GM21528 (cell line): ENCODE measurements at regions not wholly inside any gene's neighbourhood (a gene's known extent, or its start where the extent isn't known, plus 50 kb on each side); places are given as distances from the start of the nearest gene placed in this dataset.
"Not testable (repeated sequence)": the region's sequence is repeated elsewhere in the genome, so short reads cannot be mapped to it uniquely, and the experiment has no call there.

Experiments used
- ATAC-seq: cut with Tn5 transposase; IDR thresholded peaks from one replicate; pipeline ENCODE4 v1.9.1; 2021; ENCODE audit warnings: mild to moderate bottlenecking, moderate library complexity; ENCODE audit not compliant: unreplicated experiment, low FRiP score

- ATAC-seq, result no peak
Observed at GRCh38 chr5:60448600-60448999, 251.4 kb downstream of the DEPDC1B start.

GRCh38 chr5:60447488-60447920, 252.5 kb downstream of the DEPDC1B start:
- no peak for ATAC-seq

DNA sequence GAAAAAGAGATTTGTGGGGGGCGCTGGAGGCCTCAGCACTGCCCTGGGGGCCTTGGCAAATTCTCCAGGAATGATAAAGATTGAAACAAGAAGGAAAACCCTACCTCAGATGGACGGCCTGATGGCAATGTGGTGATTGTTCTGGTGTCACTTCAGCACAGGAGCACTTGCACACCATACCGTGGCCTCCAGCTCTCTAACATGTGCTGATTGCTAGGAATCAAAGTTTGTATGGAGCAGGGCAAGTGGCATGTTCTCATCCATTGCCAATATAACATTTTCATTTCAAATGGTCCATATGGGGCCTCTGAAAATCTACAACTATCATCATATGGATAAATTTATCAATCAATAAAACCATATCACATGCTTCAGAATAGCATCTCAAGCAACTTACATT, 253.0 kb downstream of the DEPDC1B start:
- no peak for ATAC-seq

GRCh38 chr5:60445921-60446320, 254.0 kb downstream of the DEPDC1B start:
- ATAC-seq, result no peak

DNA sequence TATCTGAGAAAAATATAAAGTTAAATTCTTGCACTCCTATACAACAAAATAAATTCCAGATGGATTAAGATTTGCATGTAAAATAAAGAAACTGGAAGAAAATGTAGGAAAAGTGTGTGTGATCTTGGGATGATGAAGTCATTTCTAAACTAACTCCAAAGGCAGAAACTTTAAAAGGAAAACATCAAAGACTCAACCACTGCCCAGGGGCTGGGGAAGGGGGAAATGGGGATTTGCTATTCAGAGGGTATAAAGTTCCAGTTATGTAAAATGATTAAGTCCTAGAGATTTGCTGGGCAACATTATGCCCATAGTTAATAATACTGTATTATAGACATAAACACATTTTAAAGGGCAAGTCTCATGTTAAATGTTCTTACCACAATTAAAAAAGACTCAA, 254.5 kb downstream of the DEPDC1B start:
- ATAC-seq, result no peak

GRCh38 chr5:60444661-60445360, 255.2 kb downstream of the DEPDC1B start:
- no peak for ATAC-seq

- no peak for ATAC-seq
Observed at GRCh38 chr5:60439552-60439951, 260.4 kb downstream of the DEPDC1B start.

DNA sequence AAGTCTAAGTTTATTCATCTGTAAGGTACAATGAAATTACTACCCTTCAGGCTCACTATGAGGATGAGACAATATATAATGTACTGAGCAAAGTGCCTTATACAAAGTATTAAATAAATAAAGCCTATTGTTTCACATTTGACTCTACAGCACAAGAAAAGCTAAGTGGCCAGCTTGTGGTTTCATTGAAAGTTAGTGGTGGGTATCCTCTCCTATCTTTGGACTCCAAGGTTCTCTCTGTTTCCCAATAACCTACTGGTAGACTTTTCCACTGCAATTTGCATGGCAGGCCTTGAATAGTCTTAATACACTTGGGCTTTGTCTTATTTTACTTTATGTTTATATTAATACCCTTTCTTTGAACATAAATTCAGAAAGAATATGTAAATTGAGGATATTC, 262.7 kb downstream of the DEPDC1B start:
- no peak for ATAC-seq

- ATAC-seq, result no peak
Observed at GRCh38 chr5:60436518-60436917, 263.4 kb downstream of the DEPDC1B start.

GRCh38 chr5:60435808-60436207, 264.2 kb downstream of the DEPDC1B start:
- no peak for ATAC-seq

DNA sequence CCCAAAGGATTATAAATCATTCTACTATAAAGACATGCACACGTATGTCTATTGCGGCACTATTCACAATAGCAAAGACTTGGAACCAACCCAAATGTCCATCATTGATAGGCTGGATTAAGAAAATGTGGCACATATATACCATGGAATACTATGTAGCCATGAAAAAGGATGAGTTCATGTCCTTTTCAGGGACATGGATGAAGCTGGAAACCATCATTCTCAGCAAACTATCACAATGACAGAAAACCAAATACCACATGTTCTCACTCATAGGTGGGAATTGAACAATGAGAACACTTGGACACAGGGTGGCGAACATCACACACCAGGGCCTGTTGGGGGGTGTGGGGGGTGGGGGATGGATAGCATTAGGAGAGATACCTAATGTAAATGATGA, 273.8 kb downstream of the DEPDC1B start:
- not testable (repeated sequence) for ATAC-seq

- not testable (repeated sequence) for ATAC-seq
Observed at GRCh38 chr5:60420773-60421172, 279.2 kb downstream of the DEPDC1B start.

DNA sequence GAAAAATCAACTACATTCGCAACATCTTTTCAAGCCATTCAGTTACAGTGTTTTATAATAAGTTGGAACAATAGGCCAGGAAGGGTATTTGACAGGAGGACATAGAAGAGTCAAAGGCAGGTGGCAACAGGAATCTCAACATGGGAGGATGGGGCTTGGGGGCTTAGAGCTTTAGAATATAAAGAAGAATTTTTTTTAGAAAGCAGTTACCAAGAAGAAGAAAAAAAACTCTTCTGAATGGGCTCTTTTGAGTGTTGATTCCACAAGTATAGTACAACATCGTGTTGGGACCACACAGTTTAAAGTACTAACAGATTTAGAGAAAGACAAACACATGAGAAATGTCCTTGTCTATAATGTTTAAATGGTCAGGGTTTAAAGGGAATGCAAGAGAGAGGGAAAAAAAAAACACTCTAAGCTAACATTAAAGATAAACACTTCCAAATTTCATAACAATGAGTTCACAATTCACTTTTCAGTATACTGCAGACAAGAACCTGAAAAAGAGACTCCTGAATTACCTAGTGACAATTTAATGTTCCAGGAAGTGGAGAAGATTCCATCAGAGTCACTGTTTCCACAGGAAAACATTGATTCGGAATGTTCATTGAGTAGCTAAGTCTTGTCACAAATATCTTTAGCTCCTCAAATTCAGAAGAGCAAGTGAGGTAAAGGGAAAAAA, 282.3 kb downstream of the DEPDC1B start:
- no peak for ATAC-seq

- ATAC-seq, result no peak
Observed at GRCh38 chr5:60415443-60415842, 284.5 kb downstream of the DEPDC1B start.

GRCh38 chr5:60410427-60410826, 289.5 kb downstream of the DEPDC1B start:
- no peak for ATAC-seq

- no peak for ATAC-seq
Observed at GRCh38 chr5:60404171-60404570, 295.8 kb downstream of the DEPDC1B start.

DNA sequence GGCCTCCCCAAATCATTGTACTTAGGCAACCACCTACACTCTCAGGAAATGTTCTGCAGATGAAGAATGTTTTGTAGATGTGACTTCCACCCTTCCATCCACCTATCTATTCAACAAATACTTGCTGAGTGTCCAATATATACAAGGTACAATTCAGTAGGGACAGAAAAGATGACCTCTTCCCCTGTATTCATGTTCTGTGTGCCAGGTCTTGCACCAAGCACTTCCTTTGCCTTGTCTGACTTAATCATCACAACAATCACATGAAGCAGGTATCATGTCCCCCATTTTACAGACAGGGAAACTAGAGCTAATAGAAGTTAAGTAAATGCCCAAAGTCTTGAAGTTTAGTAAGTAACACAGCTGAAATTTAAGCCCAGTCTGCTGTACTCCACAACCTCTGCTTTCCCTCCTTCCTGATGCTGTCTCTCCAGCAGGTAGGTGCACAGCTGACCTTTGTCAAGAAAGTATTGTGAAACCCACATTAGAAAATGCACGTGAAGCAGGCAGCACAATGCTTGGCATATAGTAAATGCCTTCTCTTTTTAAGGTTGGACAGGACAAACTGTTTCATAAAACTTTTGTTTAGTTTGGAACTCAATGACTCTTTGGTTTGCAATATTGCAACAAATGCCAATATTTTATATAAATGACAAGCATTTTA, 296.5 kb downstream of the DEPDC1B start:
- no peak for ATAC-seq

- ATAC-seq, result no peak
Observed at GRCh38 chr5:60402161-60402785, 297.7 kb downstream of the DEPDC1B start.

DNA sequence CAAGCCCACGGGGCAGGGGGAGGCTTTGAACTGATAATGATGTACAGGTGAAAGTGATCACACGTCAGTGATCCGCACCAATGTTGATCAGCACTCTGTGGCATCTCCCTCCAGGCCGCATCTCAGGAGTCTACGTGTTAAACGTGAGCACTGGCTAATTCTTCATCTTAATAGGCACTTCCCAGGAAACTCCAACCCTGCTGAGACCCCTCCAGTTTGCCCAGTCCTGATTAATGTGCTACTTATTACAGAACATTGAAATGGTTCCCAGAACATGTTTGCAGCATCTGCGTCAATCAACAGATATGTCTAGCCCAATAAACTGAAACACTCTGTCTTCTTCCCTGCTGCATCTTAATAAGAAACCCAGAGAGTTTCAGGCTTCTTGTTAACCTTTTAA, 298.4 kb downstream of the DEPDC1B start:
- no peak for ATAC-seq

GRCh38 chr5:60399507-60399906, 300.5 kb downstream of the DEPDC1B start:
- no peak for ATAC-seq

DNA sequence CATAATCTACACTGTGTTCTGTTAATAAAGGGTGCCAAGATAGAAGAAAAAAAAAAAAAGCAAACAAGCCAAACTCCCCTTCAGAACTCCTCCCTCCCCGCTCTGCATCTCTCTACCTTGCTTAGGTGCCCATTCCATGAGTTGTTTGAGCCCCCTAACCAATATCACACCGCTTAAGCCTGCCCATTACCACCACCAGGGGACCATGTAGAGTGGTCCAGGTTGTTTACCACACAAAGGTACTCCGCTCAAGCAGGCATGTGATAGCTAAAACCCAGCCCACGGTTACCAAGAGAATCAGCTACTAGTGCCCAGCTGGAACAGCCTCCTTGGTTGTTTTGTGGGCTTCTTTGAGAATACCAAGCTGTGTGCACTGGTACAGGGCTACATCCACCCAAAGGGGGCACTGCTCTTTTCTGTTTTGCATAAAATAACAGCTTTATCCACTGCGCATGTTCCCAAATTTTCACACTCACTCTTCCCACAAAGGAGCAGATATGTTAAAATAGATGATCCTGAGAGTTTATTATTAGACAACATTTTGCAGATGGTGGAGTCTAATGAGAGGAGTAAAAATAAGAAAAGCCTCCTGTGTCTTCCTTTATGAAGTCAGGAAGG, 304.1 kb downstream of the DEPDC1B start:
- no peak for ATAC-seq
